GM21619 (cell line): ENCODE measurements at regions not wholly inside any gene's neighbourhood (a gene's known extent, or its start where the extent isn't known, plus 50 kb on each side); places are given as distances from the start of the nearest gene placed in this dataset.
"Not testable (repeated sequence)": the region's sequence is repeated elsewhere in the genome, so short reads cannot be mapped to it uniquely, and the experiment has no call there.

Experiments
- ATAC-seq: cut with Tn5 transposase; IDR thresholded peaks from one replicate; pipeline ENCODE4 v1.9.1; 2021; ENCODE audit not compliant: unreplicated experiment

DNA sequence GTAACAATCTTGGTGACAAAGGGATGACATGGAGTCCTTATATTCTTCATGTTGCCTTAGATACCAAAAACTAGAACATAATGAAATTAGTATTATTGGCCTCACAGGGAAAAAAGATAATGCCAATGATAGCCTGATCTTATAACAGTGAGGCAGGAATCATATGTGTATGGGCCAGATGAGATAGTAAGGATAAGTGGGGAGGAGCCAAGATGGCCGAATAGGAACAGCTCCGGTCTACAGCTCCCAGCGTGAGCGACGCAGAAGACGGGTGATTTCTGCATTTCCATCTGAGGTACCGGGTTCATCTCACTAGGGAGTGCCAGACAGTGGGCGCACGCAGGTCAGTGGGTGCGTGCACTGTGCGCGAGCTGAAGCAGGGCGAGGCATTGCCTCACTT, 1543.4 kb downstream of the OLFM4 start:
- not testable (repeated sequence) for ATAC-seq

- ATAC-seq, result no peak
Measured at GRCh38 chr13:54573186-54573585, 1544.6 kb downstream of the OLFM4 start.

- ATAC-seq, result no peak
Measured at GRCh38 chr13:54574791-54575190, 1546.2 kb downstream of the OLFM4 start.

- ATAC-seq, result no peak
Measured at GRCh38 chr13:54591540-54591939, 1562.9 kb downstream of the OLFM4 start.

- no peak for ATAC-seq
Measured at GRCh38 chr13:54592201-54592600, 1563.6 kb downstream of the OLFM4 start.

GRCh38 chr13:54593504-54593903, 1564.9 kb downstream of the OLFM4 start:
- no peak for ATAC-seq

DNA sequence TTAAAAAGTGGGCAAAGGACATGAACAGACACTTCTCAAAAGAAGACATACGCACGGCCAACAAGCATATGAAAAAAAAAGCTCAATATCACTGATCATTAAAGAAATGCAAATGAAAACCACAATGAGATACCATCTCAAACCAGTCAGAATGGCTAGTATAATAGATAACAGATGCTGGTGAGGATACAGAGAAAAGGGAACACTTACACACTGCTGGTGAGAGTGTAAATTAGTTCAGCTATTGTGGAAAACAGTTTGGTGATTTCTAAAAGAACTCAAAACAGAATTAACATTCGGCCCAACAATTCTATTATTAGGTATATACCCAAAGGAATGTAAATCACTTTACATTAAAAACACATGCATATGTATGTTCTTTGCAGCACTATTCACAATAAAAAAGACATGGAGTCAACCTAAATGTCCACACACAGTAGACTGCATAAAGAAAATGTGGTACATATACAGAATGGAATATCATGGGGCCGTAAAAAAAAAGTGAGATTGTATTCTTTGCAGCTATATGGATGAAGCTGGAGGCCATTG, 1569.0 kb downstream of the OLFM4 start:
- no peak for ATAC-seq

GRCh38 chr13:54599413-54599812, 1570.8 kb downstream of the OLFM4 start:
- ATAC-seq, result no peak

GRCh38 chr13:54606944-54607343, 1578.3 kb downstream of the OLFM4 start:
- no peak for ATAC-seq

DNA sequence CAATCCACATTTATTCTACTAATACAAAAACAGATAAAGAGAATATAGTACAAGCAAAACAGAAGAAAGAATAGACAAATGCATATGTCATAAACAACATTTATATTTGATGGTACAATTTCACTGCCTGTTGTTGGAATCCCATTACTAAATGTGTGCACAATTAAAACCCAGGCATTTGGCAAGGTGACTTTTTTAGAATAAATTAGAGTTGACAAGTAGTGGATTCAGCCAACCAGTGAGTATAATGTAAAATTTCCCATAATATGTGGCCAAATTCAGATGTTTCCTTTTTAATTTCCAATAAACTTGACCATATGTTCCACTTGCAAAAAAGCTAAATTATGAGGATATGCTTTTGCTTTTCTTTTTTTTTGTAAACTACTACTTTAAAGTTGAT, 1578.8 kb downstream of the OLFM4 start:
- ATAC-seq, result no peak

DNA sequence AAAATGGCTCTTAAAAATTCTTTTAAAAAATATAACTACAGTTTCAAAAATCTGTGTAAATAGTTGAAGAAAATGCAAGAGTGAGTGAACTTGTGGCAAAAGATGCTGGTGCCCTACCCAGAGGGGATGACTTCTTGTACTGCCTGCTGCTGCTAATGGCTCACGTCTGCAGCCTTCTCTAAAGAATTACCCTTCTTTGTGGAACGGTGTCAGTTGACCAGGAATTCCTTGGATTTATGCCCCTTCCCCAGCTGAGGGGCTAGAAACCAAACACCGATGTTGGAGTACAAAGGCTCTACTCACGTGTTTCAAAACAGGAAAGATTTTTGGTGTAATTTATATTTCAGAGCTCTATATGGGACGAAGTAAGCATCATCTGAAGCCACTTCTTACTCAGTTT, 1582.8 kb downstream of the OLFM4 start:
- ATAC-seq, result no peak

DNA sequence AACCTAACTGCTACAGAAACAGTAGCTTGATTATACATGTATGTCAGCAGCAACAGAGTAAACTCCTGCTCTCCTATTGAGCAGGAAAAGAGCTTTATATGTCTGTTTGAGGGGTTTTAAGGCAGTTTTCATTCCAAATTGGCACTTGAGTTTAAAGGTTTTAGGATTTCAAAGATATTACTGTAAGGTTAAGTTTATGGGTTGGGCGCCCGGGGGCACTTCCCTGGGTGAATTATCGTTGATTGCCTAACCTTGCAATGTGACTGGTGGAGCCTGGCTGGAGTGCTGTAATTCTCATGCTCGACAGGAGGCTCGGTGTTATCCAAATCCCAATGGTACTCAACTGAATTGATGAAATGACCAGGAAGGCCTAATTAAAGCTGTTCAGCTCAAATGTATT, 1586.1 kb downstream of the OLFM4 start:
- ATAC-seq, result no peak

DNA sequence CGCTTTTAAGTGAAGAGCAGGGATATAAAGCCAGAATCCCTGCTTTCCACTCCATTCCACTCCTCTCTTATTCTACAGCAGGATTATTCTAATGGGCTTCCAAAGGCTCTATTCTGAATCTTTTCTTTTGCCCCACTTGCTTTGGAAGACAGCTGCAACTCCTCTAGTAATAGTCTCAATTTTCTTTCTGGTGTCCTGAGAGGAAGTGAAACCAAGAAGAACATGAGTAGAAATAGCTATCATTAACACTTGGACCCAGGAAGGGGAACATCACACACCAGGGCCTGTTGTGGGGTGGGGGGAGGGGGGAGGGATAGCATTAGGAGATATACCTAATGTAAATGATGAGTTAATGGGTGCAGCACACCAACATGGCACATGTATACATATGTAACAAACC, 1597.9 kb downstream of the OLFM4 start:
- not testable (repeated sequence) for ATAC-seq

DNA sequence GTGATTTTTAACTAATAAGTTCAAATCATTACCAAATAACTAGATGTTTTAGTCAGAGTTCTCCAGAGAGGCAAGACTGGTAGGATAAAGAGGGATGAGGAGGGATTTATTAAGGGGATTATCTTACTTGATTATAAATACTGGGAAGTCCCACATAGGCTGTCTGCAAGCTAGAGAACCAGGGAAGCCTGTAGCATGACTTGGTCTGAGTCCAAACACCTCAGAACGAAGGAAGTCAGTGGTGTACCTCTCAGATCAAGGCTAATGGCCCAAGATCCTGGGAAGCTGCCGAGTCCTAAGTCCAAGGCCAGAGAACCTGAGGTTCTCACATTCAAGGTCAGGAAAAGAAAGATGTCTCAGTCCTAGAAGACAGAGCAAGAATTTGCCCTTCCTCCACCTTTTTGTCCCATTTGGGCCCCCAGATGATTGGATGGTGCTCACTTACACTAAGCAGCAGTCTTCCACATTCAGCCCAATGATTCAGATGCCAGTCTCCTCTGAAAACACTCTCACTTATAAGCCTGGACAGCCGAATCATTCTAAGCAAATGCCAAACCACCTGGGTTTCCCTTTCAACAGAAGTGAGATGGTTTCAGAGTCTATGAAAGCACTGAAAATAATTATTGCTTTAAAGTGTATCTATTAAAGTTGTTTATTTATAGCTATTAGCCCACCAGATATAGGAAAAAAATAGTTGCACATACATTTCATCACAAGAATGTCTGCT, 1599.2 kb downstream of the OLFM4 start:
- no peak for ATAC-seq

GRCh38 chr13:54628383-54628782, 1599.8 kb downstream of the OLFM4 start:
- no peak for ATAC-seq

- no peak for ATAC-seq
Measured at GRCh38 chr13:54633456-54633855, 1604.8 kb downstream of the OLFM4 start.

- ATAC-seq, result no peak
Measured at GRCh38 chr13:54636231-54636630, 1607.6 kb downstream of the OLFM4 start.

DNA sequence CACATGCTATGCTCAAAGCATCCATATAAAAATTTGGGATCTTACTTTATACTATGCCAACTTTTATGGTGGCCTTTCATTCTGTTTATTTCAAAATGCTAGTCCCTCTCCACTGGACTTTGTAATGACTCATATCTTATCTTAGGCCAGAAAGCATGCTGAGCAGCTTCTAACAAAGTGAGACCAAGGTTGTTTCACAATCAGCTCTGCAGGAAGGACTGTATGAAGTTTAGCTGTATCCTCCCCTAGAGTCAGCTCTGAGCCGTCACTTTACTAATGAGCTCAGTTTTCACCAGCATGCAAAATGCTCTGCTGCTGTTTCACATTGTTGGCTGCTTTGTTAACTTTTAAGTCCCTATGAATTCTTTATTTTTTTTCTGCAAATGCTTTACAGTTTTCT, 1608.8 kb downstream of the OLFM4 start:
- ATAC-seq, result no peak

DNA sequence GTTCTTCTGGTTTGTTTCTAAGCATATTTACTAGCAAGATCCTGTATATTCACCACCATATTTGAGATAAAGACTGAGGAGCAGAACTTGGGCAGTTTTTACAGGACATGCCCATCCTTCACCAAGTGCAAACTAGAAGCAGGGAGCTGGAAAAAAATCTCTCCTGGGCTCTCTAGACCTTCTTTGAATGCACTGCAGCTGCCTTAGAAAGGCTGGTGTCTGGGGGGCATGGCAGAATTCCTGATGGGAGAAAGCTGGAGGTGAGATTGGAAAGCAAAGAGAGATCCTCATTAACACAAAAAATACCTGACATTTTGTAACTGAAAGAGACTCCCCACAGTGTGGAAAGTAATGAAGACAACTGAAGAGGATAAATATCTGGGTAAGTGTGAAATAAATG, 1612.1 kb downstream of the OLFM4 start:
- no peak for ATAC-seq

DNA sequence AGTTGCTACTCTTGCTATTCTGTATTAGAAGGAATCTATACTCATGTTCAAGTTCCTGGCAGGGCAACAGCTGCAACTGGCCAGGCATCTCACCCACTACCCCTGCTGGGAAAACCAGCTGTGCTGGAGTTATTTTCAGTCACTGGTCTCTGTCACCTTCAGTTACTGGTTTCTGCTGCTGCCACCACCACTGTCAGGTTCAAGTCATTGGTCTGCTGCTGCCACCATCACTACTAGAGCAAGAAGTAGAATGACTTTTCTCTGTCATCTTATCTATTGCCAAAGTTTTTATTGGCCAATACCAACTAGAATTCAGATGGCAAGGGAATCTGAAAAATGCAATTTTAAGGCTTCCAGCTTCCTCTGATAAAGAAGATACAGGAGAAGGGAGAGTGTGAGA, 1615.2 kb downstream of the OLFM4 start:
- no peak for ATAC-seq

- ATAC-seq, result no peak
Measured at GRCh38 chr13:54647275-54647674, 1618.7 kb downstream of the OLFM4 start.

DNA sequence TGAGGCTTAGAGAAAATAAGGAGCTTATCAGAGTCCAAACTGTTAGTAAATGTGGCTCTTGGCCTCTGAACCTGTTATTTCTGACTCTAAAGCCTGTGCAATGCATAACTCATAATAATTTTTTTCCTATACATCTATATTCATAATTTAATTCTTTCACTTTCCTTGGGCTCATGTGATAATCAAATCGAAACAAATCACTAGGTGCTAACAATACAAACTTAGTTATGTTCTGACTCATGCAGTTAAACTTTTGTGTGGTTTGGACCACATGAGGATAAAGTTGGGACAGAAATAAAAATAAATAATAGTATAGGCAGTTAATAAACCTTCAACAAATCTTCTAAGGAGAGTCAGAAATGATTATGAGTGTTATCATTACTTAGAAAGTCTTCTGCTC, 1629.0 kb downstream of the OLFM4 start:
- ATAC-seq, result no peak

DNA sequence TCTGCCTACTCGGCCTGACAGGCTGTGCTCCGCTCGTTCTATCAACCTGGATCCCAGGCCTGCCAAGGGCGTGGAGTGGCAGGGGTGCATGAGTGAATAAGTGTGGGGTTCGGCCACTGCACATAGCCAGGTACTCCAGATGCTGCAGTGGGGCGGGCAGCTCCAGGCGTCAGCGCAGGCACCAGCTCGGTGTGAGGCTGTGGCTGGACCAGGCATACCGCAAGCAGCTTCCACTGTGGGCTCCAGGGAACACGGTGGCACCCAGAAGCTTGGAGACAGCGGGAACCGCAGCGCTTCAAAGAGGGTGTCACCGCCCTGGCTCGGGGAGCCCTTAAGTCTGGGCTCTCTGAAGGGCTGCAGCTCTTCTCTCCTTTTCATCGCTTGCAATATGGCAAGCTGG, 1630.2 kb downstream of the OLFM4 start:
- no peak for ATAC-seq
